Skeletal muscle cell (primary cell): ENCODE measurements at regions not wholly inside any gene's neighbourhood (a gene's known extent, or its start where the extent isn't known, plus 50 kb on each side); places are given as distances from the start of the nearest gene placed in this dataset.

Source experiments
- DNase-seq: peaks from one replicate; pipeline ENCODE4 v3.0.0-alpha.2; 2010; ENCODE audit warnings: low read depth
- H3K4me3 ChIP-seq: 2 replicates; pipeline ENCODE4 v1.5.1; 2011; ENCODE audit warnings: low read depth, mild to moderate bottlenecking, control low read depth, low read length, moderate library complexity

- no peak for DNase-seq
- no peak overlapping the region for H3K4me3 ChIP-seq
Measured at GRCh38 chr2:103808814-103809213, 1045.1 kb upstream of the POU3F3 start.

DNA sequence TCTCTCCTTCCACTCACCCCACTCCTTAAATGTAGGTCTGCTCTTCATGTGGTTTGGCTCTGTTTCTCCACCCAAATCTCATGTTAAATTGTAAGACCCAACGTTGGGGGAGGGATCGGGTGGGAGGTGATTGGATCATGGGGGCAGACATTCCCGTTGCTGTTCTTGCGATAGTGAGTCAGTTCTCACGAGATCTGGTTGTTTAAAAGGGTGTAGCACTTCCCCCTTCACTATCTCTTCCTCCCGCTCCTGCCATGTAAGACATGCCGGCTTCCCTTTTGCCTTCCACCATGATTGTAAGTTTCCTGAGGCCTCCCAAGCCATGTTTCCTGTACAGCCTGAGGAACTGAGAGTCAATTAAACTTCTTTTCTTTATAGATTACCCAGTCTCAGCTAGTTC, 1044.5 kb upstream of the POU3F3 start:
- no peak for DNase-seq
- H3K4me3 ChIP-seq, result no peak overlapping the region

DNA sequence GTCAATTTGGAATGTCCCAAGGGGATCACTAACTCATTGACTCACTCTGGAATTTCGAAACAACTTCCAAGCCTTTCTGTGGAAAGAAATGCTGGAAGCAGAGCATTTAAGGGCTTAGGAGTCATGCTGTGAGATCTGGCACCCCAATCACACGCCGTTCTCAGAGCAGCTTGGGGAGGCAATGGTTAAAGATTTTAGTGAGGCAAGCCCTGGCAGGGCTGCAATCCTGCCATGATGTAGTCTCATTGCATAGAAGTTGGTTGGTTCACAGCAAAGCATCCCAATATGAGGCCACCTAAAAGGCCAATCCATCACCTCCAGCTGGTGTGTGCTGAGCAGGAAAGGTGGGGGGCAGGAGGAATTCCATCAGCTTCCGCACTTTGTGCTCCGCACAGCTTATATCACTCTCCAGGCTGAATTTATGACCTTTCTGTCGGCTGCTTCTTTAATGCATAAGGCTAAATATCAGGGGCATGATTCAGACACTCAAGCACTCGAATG, 1043.9 kb upstream of the POU3F3 start:
- no peak overlapping the region for H3K4me3 ChIP-seq
- peak; percentile 56 for DNase-seq

DNA sequence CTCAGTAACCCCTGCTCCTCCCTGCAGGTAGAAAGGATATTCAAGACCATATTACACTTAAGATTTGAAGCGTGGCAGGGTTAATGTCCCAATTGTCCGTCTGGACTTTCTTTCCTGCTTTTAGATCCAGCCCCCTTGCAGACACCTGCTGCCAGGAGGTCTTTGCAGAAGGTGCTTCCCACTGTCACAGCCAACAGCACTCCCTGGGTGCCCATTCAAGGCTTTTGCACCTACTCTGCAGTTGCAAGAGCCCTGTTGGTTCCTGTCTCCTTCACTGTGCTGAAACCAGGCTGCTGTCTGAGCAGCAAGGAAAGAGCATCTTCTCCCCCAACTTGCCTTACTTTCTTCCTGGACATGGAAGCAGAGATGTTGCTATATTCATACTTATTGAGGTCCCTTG, 1043.0 kb upstream of the POU3F3 start:
- no peak for DNase-seq
- H3K4me3 ChIP-seq, result no peak overlapping the region

- H3K4me3 ChIP-seq, result no peak overlapping the region
- no peak for DNase-seq
Measured at GRCh38 chr2:103814016-103814415, 1039.9 kb upstream of the POU3F3 start.

- no peak overlapping the region for H3K4me3 ChIP-seq
- DNase-seq, result no peak
Measured at GRCh38 chr2:103815731-103816130, 1038.2 kb upstream of the POU3F3 start.

DNA sequence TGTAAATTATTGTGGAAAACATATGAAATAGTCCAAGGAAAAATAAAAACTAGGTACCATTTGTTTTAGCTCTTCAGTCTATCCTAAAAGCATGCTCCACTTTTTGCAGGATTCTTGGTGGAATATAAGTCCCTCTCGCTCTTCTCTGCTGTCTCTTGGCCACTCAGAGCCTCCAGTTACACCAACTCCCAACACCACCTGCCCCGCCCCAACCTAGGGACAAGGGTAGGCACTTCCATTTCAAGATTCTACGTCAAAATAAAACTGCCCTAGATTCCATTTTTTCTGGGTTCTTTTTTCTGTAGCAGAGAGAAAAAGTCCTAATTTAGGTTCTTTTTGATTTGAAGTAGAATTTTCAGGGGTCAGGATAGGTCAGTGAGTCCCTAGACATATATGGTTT, 1036.2 kb upstream of the POU3F3 start:
- H3K4me3 ChIP-seq, result no peak overlapping the region
- no peak for DNase-seq

DNA sequence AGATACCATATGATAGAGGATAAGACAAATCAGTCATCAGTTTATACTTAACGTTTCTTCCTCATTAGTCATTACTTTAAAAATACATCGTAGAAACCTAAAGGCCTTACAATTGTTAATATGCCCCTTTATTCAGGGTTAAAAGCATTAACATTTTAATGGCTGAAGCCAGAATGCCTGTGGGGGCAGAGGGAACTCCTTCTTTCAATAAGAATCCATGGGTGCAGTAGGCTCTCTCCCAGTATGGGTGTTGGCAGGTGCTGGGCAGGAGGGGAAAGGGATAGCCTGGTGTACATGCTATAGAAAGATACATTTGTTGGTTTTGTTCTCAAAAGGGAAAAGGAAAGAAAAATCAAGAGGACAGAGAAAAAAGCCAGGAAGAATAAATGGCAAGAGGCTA, 1035.7 kb upstream of the POU3F3 start:
- H3K4me3 ChIP-seq, result no peak overlapping the region
- DNase-seq, result no peak

- DNase-seq, result no peak
- no peak overlapping the region for H3K4me3 ChIP-seq
Measured at GRCh38 chr2:103819599-103819998, 1034.3 kb upstream of the POU3F3 start.

- DNase-seq, result no peak
Measured at GRCh38 chr2:103823847-103824246, 1030.1 kb upstream of the POU3F3 start.

GRCh38 chr2:103847276-103847675, 1006.6 kb upstream of the POU3F3 start:
- no peak overlapping the region for H3K4me3 ChIP-seq
- no peak for DNase-seq

More at GRCh38 chr2:103823847-103824246, 1030.1 kb upstream of the POU3F3 start:
- no peak overlapping the region for H3K4me3 ChIP-seq

GRCh38 chr2:103859238-103859637, 994.7 kb upstream of the POU3F3 start:
- no peak for DNase-seq
- no peak overlapping the region for H3K4me3 ChIP-seq

- no peak overlapping the region for H3K4me3 ChIP-seq
- no peak for DNase-seq
Measured at GRCh38 chr2:103860016-103860415, 993.9 kb upstream of the POU3F3 start.

GRCh38 chr2:103868396-103868795, 985.5 kb upstream of the POU3F3 start:
- H3K4me3 ChIP-seq, result no peak overlapping the region
- no peak for DNase-seq

DNA sequence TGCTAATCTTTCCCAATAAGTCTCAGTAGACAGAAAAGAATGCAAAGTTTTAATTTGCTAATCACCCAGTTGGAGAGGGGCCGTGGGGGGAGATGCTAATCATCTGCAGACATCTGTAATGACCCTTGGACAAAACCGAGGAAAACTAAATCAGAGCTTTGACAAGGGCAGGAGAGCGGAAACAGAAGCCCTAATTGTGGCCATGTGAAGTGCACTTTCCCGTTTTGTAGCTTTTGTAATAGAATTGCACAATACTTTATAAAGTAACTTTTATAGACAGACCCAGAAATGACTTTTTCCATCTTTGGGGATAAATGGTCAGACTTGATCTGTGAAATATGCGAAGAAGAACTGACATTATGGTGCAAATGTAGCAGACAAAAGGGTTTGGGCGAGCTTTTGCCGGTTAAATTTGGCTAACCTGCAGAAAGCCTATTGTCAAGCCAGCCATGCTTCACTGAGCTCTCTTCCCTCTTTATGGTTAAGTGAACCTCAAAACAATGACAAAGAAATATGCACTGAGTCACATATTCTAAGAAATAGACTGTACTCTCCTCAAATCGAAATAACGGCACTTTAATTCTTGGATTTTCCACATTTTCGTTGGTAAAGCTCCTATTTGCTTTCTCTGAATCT, 980.1 kb upstream of the POU3F3 start:
- H3K4me3 ChIP-seq, result no peak overlapping the region

GRCh38 chr2:103875131-103875530, 978.8 kb upstream of the POU3F3 start:
- no peak overlapping the region for H3K4me3 ChIP-seq

More for the DNA sequence above, 980.1 kb upstream of the POU3F3 start:
- DNase-seq, result no peak

GRCh38 chr2:103875531-103875930, 978.4 kb upstream of the POU3F3 start:
- H3K4me3 ChIP-seq, result no peak overlapping the region
- DNase-seq, result no peak

More at GRCh38 chr2:103875131-103875530, 978.8 kb upstream of the POU3F3 start:
- no peak for DNase-seq

- no peak for DNase-seq
- no peak overlapping the region for H3K4me3 ChIP-seq
Measured at GRCh38 chr2:103876611-103877010, 977.3 kb upstream of the POU3F3 start.

- no peak for DNase-seq
- no peak overlapping the region for H3K4me3 ChIP-seq
Measured at GRCh38 chr2:103879101-103879500, 974.8 kb upstream of the POU3F3 start.

DNA sequence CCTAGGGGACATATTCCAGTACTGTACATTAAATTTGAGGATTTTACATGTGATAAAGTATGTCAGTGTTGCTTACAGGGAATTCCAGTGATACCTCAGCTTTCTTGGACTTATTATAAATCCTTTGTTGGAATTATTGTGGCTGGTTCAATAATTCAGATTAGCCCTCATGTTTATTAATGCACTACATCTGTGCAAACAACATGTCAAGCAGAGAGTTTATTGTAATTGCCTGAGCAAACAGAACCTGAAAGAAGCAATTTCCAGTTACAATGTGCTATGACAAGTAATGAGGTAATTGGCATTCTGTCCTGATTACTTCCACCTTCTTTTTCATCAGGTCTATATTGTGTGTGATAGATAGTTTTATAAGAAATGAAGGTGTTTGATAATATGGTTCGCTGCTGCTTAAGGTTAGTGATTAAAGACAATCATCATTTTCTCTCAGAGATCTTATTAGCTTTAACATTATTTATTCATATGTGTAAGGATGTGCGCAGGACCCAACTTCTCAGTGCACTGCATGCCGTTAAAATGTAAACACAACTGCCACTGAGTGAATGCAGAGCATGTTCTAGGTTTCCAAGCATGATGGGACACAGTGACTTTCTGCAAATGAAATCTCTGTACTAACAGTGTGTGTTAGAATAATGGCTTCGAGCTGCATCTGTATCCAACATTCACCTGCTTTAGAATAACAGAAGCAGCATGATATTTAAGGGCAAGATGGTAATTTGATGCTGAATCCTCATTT, 973.7 kb upstream of the POU3F3 start:
- no peak overlapping the region for H3K4me3 ChIP-seq
- no peak for DNase-seq

- H3K4me3 ChIP-seq, result no peak overlapping the region
- no peak for DNase-seq
Measured at GRCh38 chr2:103887625-103888024, 966.3 kb upstream of the POU3F3 start.
